H1 (cell line): ENCODE measurements at regions not wholly inside any gene's neighbourhood (a gene's known extent, or its start where the extent isn't known, plus 50 kb on each side); places are given as distances from the start of the nearest gene placed in this dataset.

ENCODE experiments used
- CTCF ChIA-PET: fragments of 300-600 bp; sonication (Branson Sonifier 250); formaldehyde crosslinking; loops from one replicate; lab custom pipeline; 2021; ENCODE audit not compliant: partially characterized antibody; lab: Charles Lee
- POLR2A ChIA-PET: fragments of 300-600 bp; sonication (Branson Sonifier 250); formaldehyde crosslinking; loops from one replicate; lab custom pipeline; 2021; ENCODE audit warnings: inconsistent platforms; ENCODE audit not compliant: partially characterized antibody; lab: Charles Lee
- DNase-seq, 2 experiments: peaks; one replicate each; pipeline versions ENCODE4 v3.0.0 to v3.0.0-alpha.2; 2010 to 2022; ENCODE audit warnings: low spot score in 2 of 2, low read depth in 1 of 2, mixed read lengths in 1 of 2
- FAIRE-seq: peaks from 2 replicates; lab custom pipeline; 2011; peaks lifted over from hg19 to GRCh38; lab: Jason Lieb, UNC
- H2AFZ ChIP-seq: 2 replicates; pipeline ENCODE4 v1.8.1; 2012; ENCODE audit warnings: low read length, inconsistent platforms
- H2AK5ac ChIP-seq: 2 replicates; pipeline ENCODE4 v1.6.1; 2013; ENCODE audit warnings: low read depth, low read length
- H2BK120ac ChIP-seq: replicated peaks from 2 replicates; pipeline ENCODE3; 2013; ENCODE audit warnings: low read depth, low read length, inconsistent platforms
- H2BK12ac ChIP-seq: 2 replicates; pipeline ENCODE4 v1.6.1; 2013; ENCODE audit warnings: low read depth, low read length
- H2BK15ac ChIP-seq: 2 replicates; pipeline ENCODE4 v1.6.1; 2013; ENCODE audit warnings: low read length
- H2BK20ac ChIP-seq: 2 replicates; pipeline ENCODE4 v1.6.1; 2013; ENCODE audit warnings: low read length
- H2BK5ac ChIP-seq: 2 replicates; pipeline ENCODE4 v1.6.1; 2013; ENCODE audit warnings: low read depth, low read length
- H3K14ac ChIP-seq: 2 replicates; pipeline ENCODE4 v1.6.1; 2013; ENCODE audit warnings: inconsistent platforms; ENCODE audit not compliant: insufficient read length
- H3K18ac ChIP-seq: 2 replicates; pipeline ENCODE4 v1.6.1; 2013; ENCODE audit warnings: low read length; ENCODE audit errors: extremely low read depth
- H3K23ac ChIP-seq: 2 replicates; pipeline ENCODE4 v1.6.1; 2013; ENCODE audit warnings: inconsistent platforms; ENCODE audit not compliant: insufficient read length
- H3K23me2 ChIP-seq: 2 replicates; pipeline ENCODE4 v1.6.1; 2013; ENCODE audit warnings: low read depth, low read length
- H3K27ac ChIP-seq: 2 replicates; pipeline ENCODE4 v1.6.1; 2011; ENCODE audit warnings: low read depth, low read length, inconsistent platforms
- H3K27me3 ChIP-seq, 4 experiments: replicated peaks in 1 of 4; 1 replicate in 1 of 4; 2 replicates in 3 of 4; pipeline versions ENCODE4 v1.6.1 to v1.8.1; 2011 to 2013; ENCODE audit warnings: low read length in 3 of 4, mild to moderate bottlenecking in 3 of 4, inconsistent platforms in 2 of 4, mixed read lengths in 2 of 4, moderate library complexity in 1 of 4; ENCODE audit not compliant: control insufficient read depth in 3 of 4, insufficient read depth in 3 of 4; ENCODE audit errors: extremely low read depth in 1 of 4
- H3K36me3 ChIP-seq, 4 experiments: 2 replicates each; pipeline versions ENCODE4 v1.6.1 to v1.8.1; 2011 to 2013; ENCODE audit warnings: mild to moderate bottlenecking in 4 of 4, low read length in 3 of 4, moderate library complexity in 2 of 4, control low read depth in 1 of 4, inconsistent platforms in 1 of 4; ENCODE audit not compliant: insufficient read depth in 4 of 4, control insufficient read depth in 2 of 4
- H3K4ac ChIP-seq: replicated peaks from 2 replicates; pipeline ENCODE3; 2013; ENCODE audit warnings: low read length, low read depth, mixed read lengths, inconsistent platforms; ENCODE audit not compliant: insufficient read length
- H3K4me1 ChIP-seq, 4 experiments: replicated peaks in 1 of 4; 1 replicate in 1 of 4; 2 replicates in 3 of 4; pipeline versions ENCODE4 v1.6.1 to v1.8.1; 2011 to 2013; ENCODE audit warnings: low read length in 3 of 4, inconsistent platforms in 2 of 4, mixed read lengths in 1 of 4; ENCODE audit not compliant: insufficient read depth in 4 of 4, control insufficient read depth in 3 of 4
- H3K4me2 ChIP-seq, 2 experiments: 2 replicates each; pipeline versions ENCODE4 v1.6.1 to v1.8.1; 2011 to 2013; ENCODE audit warnings: low read depth in 2 of 2, low read length in 2 of 2, control low read depth in 1 of 2, inconsistent platforms in 1 of 2, mild to moderate bottlenecking in 1 of 2; ENCODE audit not compliant: insufficient read depth in 1 of 2
- H3K4me3 ChIP-seq, 4 experiments: fragments of 200-600, 300-600 bp in 1 of 4; sonication (generic), shearing (Covaris generic), sonication (Bioruptor Twin) in 1 of 4; 2 replicates each; pipeline versions ENCODE4 v1.5.1 to v1.8.1; 2011 to 2016; ENCODE audit warnings: low read length in 4 of 4, low read depth in 3 of 4, control low read depth in 2 of 4, inconsistent platforms in 2 of 4, mild to moderate bottlenecking in 2 of 4, mixed read lengths in 1 of 4, moderate library complexity in 1 of 4; ENCODE audit not compliant: insufficient read depth in 2 of 4; ENCODE audit errors: extremely low read depth in 1 of 4
- H3K56ac ChIP-seq: replicated peaks from 2 replicates; pipeline ENCODE3; 2013; ENCODE audit warnings: low read depth, mild to moderate bottlenecking, mixed read lengths, low read length, inconsistent platforms; ENCODE audit not compliant: insufficient read length
- H3K79me1 ChIP-seq: 2 replicates; pipeline ENCODE4 v1.6.1; 2013; ENCODE audit warnings: low read depth, low read length, control low read depth
- H3K79me2 ChIP-seq, 2 experiments: 2 replicates each; pipeline versions ENCODE4 v1.6.1 to v1.8.1; 2012 to 2013; ENCODE audit warnings: low read length in 2 of 2, mild to moderate bottlenecking in 2 of 2, inconsistent platforms in 1 of 2; ENCODE audit not compliant: insufficient read depth in 2 of 2, control insufficient read depth in 1 of 2
- H3K9ac ChIP-seq, 4 experiments: replicated peaks in 1 of 4; 1 replicate in 1 of 4; 2 replicates in 3 of 4; pipeline versions ENCODE4 v1.6.1 to v1.8.1; 2011 to 2013; ENCODE audit warnings: low read depth in 3 of 4, low read length in 3 of 4, control low read depth in 2 of 4, mild to moderate bottlenecking in 2 of 4, moderate library complexity in 2 of 4, inconsistent platforms in 1 of 4; ENCODE audit errors: extremely low read depth in 1 of 4
- H3K9me3 ChIP-seq, 2 experiments: 2 replicates each; pipeline versions ENCODE4 v1.6.1 to v1.8.1; 2012 to 2013; ENCODE audit warnings: mild to moderate bottlenecking in 2 of 2, moderate library complexity in 2 of 2, control low read depth in 1 of 2, inconsistent platforms in 1 of 2, low read depth in 1 of 2, low read length in 1 of 2, mixed read lengths in 1 of 2; ENCODE audit not compliant: insufficient read depth in 2 of 2
- H4K20me1 ChIP-seq, 2 experiments: replicated peaks in 1 of 2; 2 replicates each; pipeline versions ENCODE3 to v1.8.1; 2011 to 2013; ENCODE audit warnings: inconsistent platforms in 2 of 2, low read length in 2 of 2, mild to moderate bottlenecking in 1 of 2; ENCODE audit not compliant: insufficient read depth in 2 of 2, control insufficient read depth in 1 of 2
- H4K5ac ChIP-seq: 2 replicates; pipeline ENCODE4 v1.6.1; 2013; ENCODE audit warnings: low read length, low read depth, mixed read lengths, inconsistent platforms; ENCODE audit not compliant: insufficient read length
- H4K8ac ChIP-seq: 2 replicates; pipeline ENCODE4 v1.8.0; 2013; ENCODE audit warnings: mild to moderate bottlenecking, moderate library complexity, low read length, inconsistent platforms; ENCODE audit not compliant: insufficient read depth; ENCODE audit errors: extremely low read depth
- H4K91ac ChIP-seq: replicated peaks from 2 replicates; pipeline ENCODE3; 2013; ENCODE audit warnings: low read length, mixed read lengths, inconsistent platforms; ENCODE audit not compliant: insufficient read length
- ATF2 ChIP-seq: IDR thresholded peaks from 2 replicates; pipeline ENCODE4 v1.6.1; 2012; ENCODE audit warnings: low read length, inconsistent platforms
- CBX8 ChIP-seq: fragments of 300-800, 300-1000 bp; sonication (generic); IDR thresholded peaks from 2 replicates; pipeline ENCODE4 v1.7.1; 2016; ENCODE audit warnings: low read depth, low read length, borderline replicate concordance
- CEBPB ChIP-seq: IDR thresholded peaks from 2 replicates; pipeline ENCODE4 v1.6.1; 2012; ENCODE audit warnings: low read depth, low read length
- CREB1 ChIP-seq: IDR thresholded peaks from 2 replicates; pipeline ENCODE4 v1.6.1; 2012; ENCODE audit warnings: inconsistent platforms
- HDAC2 ChIP-seq, 2 experiments: fragments of 300-600 bp in 1 of 2; sonication (generic) in 1 of 2; IDR thresholded peaks; 2 replicates each; pipeline ENCODE4 v1.6.1; 2011 to 2012; ENCODE audit warnings: low read depth in 2 of 2, low read length in 2 of 2, mild to moderate bottlenecking in 2 of 2, moderate library complexity in 2 of 2, borderline replicate concordance in 1 of 2, inconsistent platforms in 1 of 2
- HDAC6 ChIP-seq: IDR thresholded peaks from one replicate; pipeline ENCODE4 v1.7.1; 2012; ENCODE audit warnings: low read depth, mild to moderate bottlenecking, inconsistent platforms, low read length, moderate library complexity
- POU5F1 ChIP-seq: IDR thresholded peaks from 2 replicates; pipeline ENCODE4 v1.6.1; 2011; ENCODE audit warnings: low read depth, mild to moderate bottlenecking, low read length, moderate library complexity
- RXRA ChIP-seq: IDR thresholded peaks from 2 replicates; pipeline ENCODE4 v1.6.1; 2011; ENCODE audit warnings: low read depth, mild to moderate bottlenecking, low read length, moderate library complexity; ENCODE audit not compliant: insufficient read depth
- SIN3A ChIP-seq, 2 experiments: IDR thresholded peaks in 1 of 2; conservative IDR thresholded peaks in 1 of 2; 2 replicates each; pipeline ENCODE4 v1.6.1; 2011 to 2012; ENCODE audit warnings: low read length in 2 of 2, improper control_type of control experiment in 1 of 2, low read depth in 1 of 2, mild to moderate bottlenecking in 1 of 2
- SP1 ChIP-seq: IDR thresholded peaks from 2 replicates; pipeline ENCODE4 v1.6.1; 2011; ENCODE audit warnings: low read depth, low read length
- TCF12 ChIP-seq: IDR thresholded peaks from 2 replicates; pipeline ENCODE4 v1.6.1; 2011; ENCODE audit warnings: low read depth, mild to moderate bottlenecking, low read length
- WGBS, 2 experiments: shearing (Covaris generic) in 1 of 2; methylation state at CpG; one replicate each; pipeline versions ENCODE4 v1.1.6 to v1.1.7; 2013 to 2015; ENCODE audit warnings: low lambda C conversion rate in 2 of 2, mixed read lengths in 2 of 2, inconsistent platforms in 1 of 2, low coverage in 1 of 2, missing lambda C conversion rate in 1 of 2; ENCODE audit not compliant: insufficient replicate concordance in 2 of 2, insufficient coverage in 1 of 2, insufficient read length in 1 of 2; ENCODE audit errors: extremely low coverage in 1 of 2, missing lambda C conversion rate in 1 of 2; 5-methylcytosine and 5-hydroxymethylcytosine counted together

GRCh38 chr4:177558995-177559394, 116.8 kb upstream of the AGA start:
- H2BK20ac ChIP-seq, result no peak overlapping the region
- peak; percentile 50 for FAIRE-seq
- POLR2A ChIA-PET, result no interaction called here
- no peaks in the 10 kb centered on the region for H3K79me2 ChIP-seq
- peak overlapping the region in 1 of 4 experiments; percentile 19; a peak in 1 of 8 replicates for H3K4me3 ChIP-seq
- no peaks in the 10 kb centered on the region for H3K79me1 ChIP-seq
- H2BK5ac ChIP-seq, result no peak overlapping the region
- H4K20me1 ChIP-seq, result no peaks in the 10 kb centered on the region
- H3K9me3 ChIP-seq, result peaks cover 0 to 6% of the 10 kb centered on the region in 2 experiments; a peak in 1 of 4 replicates
- H2BK15ac ChIP-seq, result no peak overlapping the region
- no peak overlapping the region for H4K5ac ChIP-seq
- no peaks in the 10 kb centered on the region for H3K27me3 ChIP-seq
- no peak overlapping the region for H2AFZ ChIP-seq
- no peak overlapping the region for H3K56ac ChIP-seq
- TF ChIP-seq POU5F1, result no peak
- peak; percentile 37; the same call in 1 of the 2 replicates for TF ChIP-seq ATF2
- TF ChIP-seq HDAC6, result no peak
- peak; percentile 47; the same call in 1 of the 2 replicates for TF ChIP-seq TCF12
- no peak for TF ChIP-seq SIN3A (conservative IDR thresholded peaks at IDR 0.05 in 1 of 2, IDR thresholded peaks at IDR 0.05 in 1 of 2; ENCODE audit: low read depth in 1 of 2, low read length in 2 of 2)
- peak; percentile 71 to 91; a peak in 2 of 4 replicates for TF ChIP-seq HDAC2 (IDR thresholded peaks at IDR 0.05; ENCODE audit: borderline replicate concordance in 1 of 2, low read depth in 2 of 2, low read length in 2 of 2)
- TF ChIP-seq CBX8, result no peak
- no peak for TF ChIP-seq CEBPB
- no peak for TF ChIP-seq CREB1
- TF ChIP-seq RXRA, result no peak
- no peak for TF ChIP-seq SP1
- H3K36me3 ChIP-seq, result no peaks in the 10 kb centered on the region
- H3K4ac ChIP-seq, result no peak overlapping the region
- H4K8ac ChIP-seq, result no peak overlapping the region
- no peak overlapping the region for H2AK5ac ChIP-seq
- H3K23me2 ChIP-seq, result no peaks in the 10 kb centered on the region
- peaks cover 0 to 7% (median 1%) of the 10 kb centered on the region in 4 experiments; a peak in 2 of 7 replicates for H3K4me1 ChIP-seq
- H2BK12ac ChIP-seq, result no peak overlapping the region
- H3K18ac ChIP-seq, result no peak overlapping the region
- H3K14ac ChIP-seq, result no peak overlapping the region
- H2BK120ac ChIP-seq, result no peak overlapping the region
- H3K27ac ChIP-seq, result no peak overlapping the region
- no peak overlapping the region for H3K9ac ChIP-seq
- peak overlapping the region; percentile 9 to 44; a peak in 1 of 4 replicates for H3K4me2 ChIP-seq
- CTCF ChIA-PET, result interaction anchor here (0.7 to 1.4 kb wide), 2 partner anchors 29 to 1748 kb away, joined by 3 read pairs; no protein-coding TSS in a partner anchor
- peak in 1 of 2 experiments; percentile 13 for DNase-seq
- no peak overlapping the region for H3K23ac ChIP-seq
- H4K91ac ChIP-seq, result no peak overlapping the region
- 32% methylated on average over 3 of the region's 3 CpGs; no CpG with 5 or more reads in 1 of the 2 experiments for WGBS, 2 experiments
